IMR-90 (cell line): ENCODE measurements at regions not wholly inside any gene's neighbourhood (a gene's known extent, or its start where the extent isn't known, plus 50 kb on each side); places are given as distances from the start of the nearest gene placed in this dataset.

Experiments used
- ATAC-seq: fragments of 200-7000 bp; cut with Tn5 transposase; 2 replicates; pipeline ENCODE4 v1.9.1; 2020; ENCODE audit warnings: low read depth, mild to moderate bottlenecking, moderate library complexity
- BruUV-seq: library from RNA; stranded (reverse); fragments of 400-500 nt; replicated peaks from 2 replicates; lab custom pipeline; 2021; lab: Mats Ljungman, UMichigan
- CTCF ChIA-PET: fragments of 300-600 bp; formaldehyde crosslinking; extraction: SDS; loops from one replicate; lab custom pipeline; 2021; ENCODE audit warnings: antibody characterized with exemption; lab: Yijun Ruan, JAX
- POLR2A ChIA-PET: fragments of 300-600 bp; sonication (Branson Sonifier 250); formaldehyde crosslinking; loops from one replicate; lab custom pipeline; 2022; ENCODE audit warnings: antibody characterized with exemption; ENCODE audit not compliant: unreplicated experiment; lab: Charles Lee
- DNase-seq: peaks from one replicate; pipeline ENCODE4 v3.0.0; 2013
- H2AFZ ChIP-seq: replicated peaks from 2 replicates; pipeline ENCODE3; 2013; ENCODE audit warnings: low read length, mild to moderate bottlenecking; ENCODE audit not compliant: poor library complexity
- H2AK5ac ChIP-seq: 2 replicates; pipeline ENCODE4 v1.6.1; 2013; ENCODE audit warnings: low read depth, low read length, inconsistent platforms
- H2AK9ac ChIP-seq: replicated peaks from 2 replicates; pipeline ENCODE3; 2013; ENCODE audit warnings: mild to moderate bottlenecking, low read depth, low read length, moderate library complexity; ENCODE audit not compliant: poor library complexity
- H2BK120ac ChIP-seq: 2 replicates; pipeline ENCODE4 v1.6.1; 2013; ENCODE audit warnings: low read depth, low read length, inconsistent platforms
- H2BK15ac ChIP-seq: 3 replicates; pipeline ENCODE4 v1.6.1; 2013; ENCODE audit warnings: low read depth, low read length, inconsistent platforms
- H2BK20ac ChIP-seq: 2 replicates; pipeline ENCODE4 v1.6.1; 2013; ENCODE audit warnings: low read depth, mild to moderate bottlenecking, inconsistent platforms, low read length, moderate library complexity
- H2BK5ac ChIP-seq: 2 replicates; pipeline ENCODE4 v1.6.1; 2013; ENCODE audit warnings: mild to moderate bottlenecking, low read depth, low read length, inconsistent platforms; ENCODE audit not compliant: poor library complexity, severe bottlenecking
- H3K14ac ChIP-seq: replicated peaks from 2 replicates; pipeline ENCODE4 v1.6.1; 2013; ENCODE audit warnings: low read depth, low read length, inconsistent platforms
- H3K18ac ChIP-seq: 2 replicates; pipeline ENCODE4 v1.6.1; 2013; ENCODE audit warnings: low read depth, low read length, control low read depth
- H3K23ac ChIP-seq: 2 replicates; pipeline ENCODE4 v1.6.1; 2013; ENCODE audit warnings: low read depth, low read length, inconsistent platforms
- H3K27ac ChIP-seq: 2 replicates; pipeline ENCODE4 v1.5.1; 2013; ENCODE audit warnings: mild to moderate bottlenecking, control low read depth, low read length; ENCODE audit not compliant: insufficient read depth
- H3K27me3 ChIP-seq: 2 replicates; pipeline ENCODE4 v1.6.1; 2013; ENCODE audit warnings: low read length; ENCODE audit not compliant: control insufficient read depth, insufficient read depth
- H3K36me3 ChIP-seq: 2 replicates; pipeline ENCODE4 v1.6.1; 2013; ENCODE audit warnings: low read length, mixed read lengths; ENCODE audit not compliant: control insufficient read depth, insufficient read depth
- H3K4ac ChIP-seq: 2 replicates; pipeline ENCODE4 v1.6.1; 2013; ENCODE audit warnings: low read depth, low read length, inconsistent platforms
- H3K4me1 ChIP-seq: 2 replicates; pipeline ENCODE4 v1.6.1; 2013; ENCODE audit warnings: low read length, mixed read lengths; ENCODE audit not compliant: control insufficient read depth, insufficient read depth
- H3K4me2 ChIP-seq: 2 replicates; pipeline ENCODE4 v1.6.1; 2013; ENCODE audit warnings: low read depth, mild to moderate bottlenecking, control low read depth, low read length, moderate library complexity
- H3K4me3 ChIP-seq: 2 replicates; pipeline ENCODE4 v1.5.1; 2013; ENCODE audit warnings: low read depth, mild to moderate bottlenecking, control low read depth, low read length, moderate library complexity; ENCODE audit not compliant: insufficient read depth
- H3K56ac ChIP-seq: 2 replicates; pipeline ENCODE4 v1.6.1; 2013; ENCODE audit warnings: low read length, inconsistent platforms; ENCODE audit not compliant: insufficient read depth; ENCODE audit errors: extremely low read depth
- H3K79me1 ChIP-seq, 2 experiments: 2 replicates each; pipeline ENCODE4 v1.6.1; 2013; ENCODE audit warnings: low read length in 2 of 2, inconsistent platforms in 1 of 2, low read depth in 1 of 2
- H3K9ac ChIP-seq: 2 replicates; pipeline ENCODE4 v1.6.1; 2013; ENCODE audit warnings: low read depth, low read length, control low read depth
- H3K9me1 ChIP-seq: 2 replicates; pipeline ENCODE4 v1.6.1; 2013; ENCODE audit warnings: low read length, inconsistent platforms; ENCODE audit not compliant: insufficient read depth
- H3K9me3 ChIP-seq: 2 replicates; pipeline ENCODE4 v1.6.1; 2013; ENCODE audit warnings: low read length; ENCODE audit not compliant: control insufficient read depth, insufficient read depth
- H4K20me1 ChIP-seq: 2 replicates; pipeline ENCODE4 v1.6.1; 2013; ENCODE audit warnings: low read length, inconsistent platforms; ENCODE audit not compliant: insufficient read depth
- H4K5ac ChIP-seq: 2 replicates; pipeline ENCODE4 v1.6.1; 2013; ENCODE audit warnings: mild to moderate bottlenecking, low read depth, low read length, control low read depth
- H4K8ac ChIP-seq, 2 experiments: 2 replicates each; pipeline ENCODE4 v1.6.1; 2013; ENCODE audit warnings: low read depth in 2 of 2, low read length in 2 of 2, control low read depth in 1 of 2, inconsistent platforms in 1 of 2
- H4K91ac ChIP-seq: 2 replicates; pipeline ENCODE4 v1.6.1; 2013; ENCODE audit warnings: low read depth, low read length, inconsistent platforms; ENCODE audit not compliant: insufficient read depth
- BHLHE40 ChIP-seq: fragments of 150-350 bp; IDR thresholded peaks from 2 replicates; pipeline ENCODE4 v1.6.1; 2016; ENCODE audit warnings: mild to moderate bottlenecking, low read depth, low read length
- CEBPB ChIP-seq: IDR thresholded peaks from 2 replicates; pipeline ENCODE4 v1.6.1; 2012; ENCODE audit warnings: low read depth, low read length, improper control_type of control experiment
- CHD1 ChIP-seq: IDR thresholded peaks from 2 replicates; pipeline ENCODE4 v1.6.1; 2012; ENCODE audit warnings: low read depth, low read length, improper control_type of control experiment
- CTCF ChIP-seq: conservative IDR thresholded peaks from 2 replicates; pipeline ENCODE4 v1.5.1; 2012; ENCODE audit warnings: mild to moderate bottlenecking, low read depth, low read length, improper control_type of control experiment
- ELK1 ChIP-seq: fragments of 150-350 bp; IDR thresholded peaks from 2 replicates; pipeline ENCODE4 v1.6.1; 2016; ENCODE audit warnings: low read depth, mild to moderate bottlenecking, low read length, moderate library complexity, borderline replicate concordance
- FOS ChIP-seq: fragments of 150-350 bp; IDR thresholded peaks from 2 replicates; pipeline ENCODE4 v1.6.1; 2016; ENCODE audit warnings: low read depth, low read length
- MAFK ChIP-seq: IDR thresholded peaks from 2 replicates; pipeline ENCODE4 v1.6.1; 2012; ENCODE audit warnings: low read depth, low read length, improper control_type of control experiment
- MAZ ChIP-seq: IDR thresholded peaks from 2 replicates; pipeline ENCODE4 v1.6.1; 2012; ENCODE audit warnings: low read depth, mild to moderate bottlenecking, low read length, improper control_type of control experiment, moderate library complexity, borderline replicate concordance
- MXI1 ChIP-seq: IDR thresholded peaks from 2 replicates; pipeline ENCODE4 v1.6.1; 2012; ENCODE audit warnings: low read depth, mild to moderate bottlenecking, low read length, moderate library complexity, borderline replicate concordance
- NFE2L2 ChIP-seq: fragments of 150-350 bp; IDR thresholded peaks from 2 replicates; pipeline ENCODE4 v1.6.1; 2016; ENCODE audit warnings: low read depth, mild to moderate bottlenecking, low read length
- POLR2A ChIP-seq: IDR thresholded peaks from 2 replicates; pipeline ENCODE4 v1.6.1; 2012; ENCODE audit warnings: mild to moderate bottlenecking, low read depth, low read length
- RAD21 ChIP-seq: IDR thresholded peaks from 2 replicates; pipeline ENCODE4 v1.6.1; 2012; ENCODE audit warnings: low read length, improper control_type of control experiment
- RCOR1 ChIP-seq: IDR thresholded peaks from 2 replicates; pipeline ENCODE4 v1.6.1; 2012; ENCODE audit warnings: mild to moderate bottlenecking, low read length, improper control_type of control experiment; ENCODE audit not compliant: insufficient replicate concordance
- RFX5 ChIP-seq: IDR thresholded peaks from 2 replicates; pipeline ENCODE4 v1.8.0; 2012; ENCODE audit warnings: low read depth, mild to moderate bottlenecking, low read length, moderate library complexity
- SMC3 ChIP-seq: fragments of 150-350 bp; IDR thresholded peaks from 2 replicates; pipeline ENCODE4 v1.6.1; 2016; ENCODE audit warnings: low read depth, mild to moderate bottlenecking, antibody characterized with exemption, low read length, moderate library complexity
- USF2 ChIP-seq: fragments of 150-350 bp; IDR thresholded peaks from 2 replicates; pipeline ENCODE4 v1.6.1; 2017; ENCODE audit warnings: mild to moderate bottlenecking, antibody characterized with exemption, low read length, low read depth
- WGBS, 2 experiments: methylation state at CpG; one replicate each; pipeline versions ENCODE4 v1.1.5 to v1.1.7; 2013; ENCODE audit warnings: missing lambda C conversion rate in 2 of 2; ENCODE audit not compliant: insufficient read length in 1 of 2; ENCODE audit errors: extremely low coverage in 2 of 2; 5-methylcytosine and 5-hydroxymethylcytosine counted together
- dilution Hi-C: fragments of 300-500 bp; cut with HindIII; formaldehyde crosslinking; loops from one replicate; pipeline ENCODE4 v1.14.3; 2018; ENCODE audit warnings: low sequenced_read_pairs; ENCODE audit not compliant: unreplicated experiment
- in situ Hi-C: fragments of 300-500 bp; cut with MboI; formaldehyde crosslinking; loops from 3 replicates; pipeline ENCODE4 v1.14.3; 2019; ENCODE audit warnings: low sequenced_read_pairs, inconsistent platforms, mixed read lengths
- intact Hi-C: fragments of 100-400 bp; cut with micrococcal nuclease; formaldehyde crosslinking; loops from 2 replicates; pipeline ENCODE4 v1.10.0; 2022

GRCh38 chr5:3221432-3221831, 374.2 kb upstream of the IRX1 start:
- Histone ChIP-seq H3K23ac (no peak overlapping the region), H3K9me3 (peaks cover 55% of the 10 kb centered on the region), H3K27ac (no peak overlapping the region), H2BK5ac (no peak overlapping the region), H3K36me3 (no peaks in the 10 kb centered on the region), H3K18ac (no peak overlapping the region), H3K79me1 (no peaks in the 10 kb centered on the region), H2BK20ac (no peak overlapping the region), H2AK5ac (no peak overlapping the region), H3K14ac (no peak overlapping the region), H4K20me1 (no peaks in the 10 kb centered on the region), H3K56ac (no peak overlapping the region), H2BK120ac (no peak overlapping the region), H4K8ac (no peak overlapping the region), H3K9me1 (no peaks in the 10 kb centered on the region), H3K9ac (no peak overlapping the region), H3K4me2 (no peak overlapping the region), H2AK9ac (no peak overlapping the region), H4K5ac (no peak overlapping the region), H4K91ac (no peak overlapping the region), H2BK15ac (no peak overlapping the region), H3K4me1 (no peaks in the 10 kb centered on the region), H3K4ac (no peak overlapping the region), H3K27me3 (no peaks in the 10 kb centered on the region), H2AFZ (no peak overlapping the region), H3K4me3 (no peak overlapping the region)
- CTCF ChIA-PET: no interaction called here
- dilution Hi-C loops (no loop called here), intact Hi-C loops (no loop called here), in situ Hi-C loops (no loop called here)
- ATAC-seq (no peak), DNase-seq (no peak)
- POLR2A ChIA-PET: no interaction called here
- no CpG with 5 or more reads among the region's 9 CpGs for WGBS, 2 experiments
- TF ChIP-seq CTCF (no peak), RAD21 (no peak), BHLHE40 (no peak), NFE2L2 (no peak), FOS (no peak), RCOR1 (no peak), ELK1 (no peak), MAFK (no peak), MXI1 (no peak), SMC3 (no peak), CEBPB (no peak), CHD1 (no peak), POLR2A (no peak), MAZ (no peak), RFX5 (no peak), USF2 (no peak)
- no TSS peak for BruUV-seq
